GM23338 (cell line): ENCODE measurements at regions not wholly inside any gene's neighbourhood (a gene's known extent, or its start where the extent isn't known, plus 50 kb on each side); places are given as distances from the start of the nearest gene placed in this dataset.
A peak's percentile ranks its signal among the peaks of the same experiment; 100 is the strongest.

ENCODE experiments used
- ATAC-seq: fragments of 200-7000 bp; cut with Tn5 transposase; 3 replicates; pipeline ENCODE4 v1.9.1; 2020
- DNase-seq: peaks from one replicate; pipeline ENCODE4 v3.0.0-alpha.2; 2015; ENCODE audit warnings: low spot score
- H2AFZ ChIP-seq: fragments of 200-600 bp; sonication (generic); 2 replicates; pipeline ENCODE4 v1.8.0; 2016; ENCODE audit warnings: antibody characterized with exemption, mild to moderate bottlenecking, moderate library complexity
- H3F3A ChIP-seq: fragments of 200-600 bp; sonication (generic); replicated peaks from 2 replicates; pipeline ENCODE4 v1.8.0; 2017; ENCODE audit warnings: antibody characterized with exemption, mixed run types, low read depth
- H3K27ac ChIP-seq: fragments of 200-600 bp; sonication (generic); 2 replicates; pipeline ENCODE4 v1.6.1; 2016; ENCODE audit warnings: low read depth
- H3K27me3 ChIP-seq: fragments of 200-600 bp; sonication (generic); 2 replicates; pipeline ENCODE4 v1.8.0; 2016; ENCODE audit warnings: mild to moderate bottlenecking, mixed run types, moderate library complexity; ENCODE audit not compliant: insufficient read depth
- H3K36me3 ChIP-seq: fragments of 200-600 bp; sonication (generic); 2 replicates; pipeline ENCODE4 v1.8.0; 2016; ENCODE audit warnings: mild to moderate bottlenecking; ENCODE audit not compliant: insufficient read depth
- H3K4me1 ChIP-seq: fragments of 200-600 bp; sonication (generic); 2 replicates; pipeline ENCODE4 v1.8.0; 2016; ENCODE audit warnings: mild to moderate bottlenecking, moderate library complexity; ENCODE audit not compliant: insufficient read depth
- H3K4me2 ChIP-seq: fragments of 200-600 bp; sonication (generic); 2 replicates; pipeline ENCODE4 v1.7.1; 2017; ENCODE audit warnings: mixed run types
- H3K4me3 ChIP-seq: fragments of 200-600 bp; sonication (generic); 2 replicates; pipeline ENCODE4 v1.6.1; 2016; ENCODE audit warnings: mixed run types
- H3K79me2 ChIP-seq: fragments of 200-600 bp; sonication (generic); replicated peaks from 2 replicates; pipeline ENCODE4 v1.8.0; 2017; ENCODE audit warnings: mild to moderate bottlenecking; ENCODE audit not compliant: insufficient read depth
- H3K9me2 ChIP-seq: fragments of 200-600 bp; sonication (generic); 2 replicates; pipeline ENCODE4 v1.8.0; 2017; ENCODE audit not compliant: insufficient read depth
- H4K20me1 ChIP-seq: fragments of 200-600 bp; sonication (generic); replicated peaks from 2 replicates; pipeline ENCODE4 v1.8.0; 2017; ENCODE audit warnings: mild to moderate bottlenecking; ENCODE audit not compliant: insufficient read depth
- H3K27ac Mint-ChIP-seq: 2 replicates; pipeline ENCODE4 v1.8.0; 2020; ENCODE audit warnings: inconsistent platforms, mild to moderate bottlenecking, moderate library complexity, mixed read lengths
- H3K27me3 Mint-ChIP-seq: 3 replicates; pipeline ENCODE4 v1.8.0; 2022; ENCODE audit warnings: low read depth, mild to moderate bottlenecking, moderate library complexity, mixed read lengths, inconsistent platforms; ENCODE audit not compliant: insufficient read depth, poor library complexity
- H3K36me3 Mint-ChIP-seq: 3 replicates; pipeline ENCODE4 v1.8.0; 2021; ENCODE audit warnings: low read depth, mild to moderate bottlenecking, inconsistent platforms, moderate library complexity, mixed read lengths
- H3K4me1 Mint-ChIP-seq: 3 replicates; pipeline ENCODE4 v1.8.0; 2020; ENCODE audit warnings: mild to moderate bottlenecking, inconsistent platforms, mixed read lengths
- H3K4me3 Mint-ChIP-seq: 3 replicates; pipeline ENCODE4 v1.8.0; 2021; ENCODE audit warnings: moderate library complexity, mild to moderate bottlenecking, inconsistent platforms, mixed read lengths
- H3K9me3 Mint-ChIP-seq: 3 replicates; pipeline ENCODE4 v1.8.0; 2020; ENCODE audit warnings: moderate library complexity, mild to moderate bottlenecking, inconsistent platforms, mixed read lengths
- CREB1 ChIP-seq: fragments of 250-450 bp; sonication (Bioruptor Pico); IDR thresholded peaks from 2 replicates; pipeline ENCODE4 v1.5.0; 2020; ENCODE audit warnings: low read depth, mild to moderate bottlenecking, moderate library complexity
- EZH2 ChIP-seq: fragments of 200-600 bp; sonication (generic); IDR thresholded peaks from one replicate; pipeline ENCODE4 v1.8.0; 2017; ENCODE audit warnings: antibody characterized with exemption, mild to moderate bottlenecking, low read depth; ENCODE audit not compliant: unreplicated experiment
- EZH2phosphoT487 ChIP-seq: fragments of 200-600 bp; sonication (generic); IDR thresholded peaks from one replicate; pipeline ENCODE4 v1.8.1; 2018; ENCODE audit warnings: antibody characterized with exemption; ENCODE audit not compliant: unreplicated experiment
- JUNB ChIP-seq: IDR thresholded peaks from one replicate; pipeline ENCODE4 v1.6.1; 2016; ENCODE audit warnings: antibody characterized with exemption; ENCODE audit not compliant: unreplicated experiment
- NANOG ChIP-seq: IDR thresholded peaks from 2 replicates; pipeline ENCODE4 v1.6.1; 2016; ENCODE audit warnings: antibody characterized with exemption, borderline replicate concordance
- POLR2AphosphoS5 ChIP-seq: IDR thresholded peaks from 2 replicates; pipeline ENCODE4 v1.6.1; 2016; ENCODE audit warnings: antibody characterized with exemption, low read depth
- STAT1 ChIP-seq: IDR thresholded peaks from one replicate; pipeline ENCODE4 v1.6.1; 2016; ENCODE audit warnings: antibody characterized with exemption; ENCODE audit not compliant: unreplicated experiment
- ZNF114 ChIP-seq: fragments of 250-450 bp; sonication (Bioruptor Pico); IDR thresholded peaks from 2 replicates; pipeline ENCODE4 v1.5.0; 2020; ENCODE audit warnings: mild to moderate bottlenecking, moderate library complexity
- ZNF331 ChIP-seq: fragments of 250-450 bp; sonication (Bioruptor Pico); IDR thresholded peaks from 2 replicates; pipeline ENCODE4 v1.5.0; 2020; ENCODE audit warnings: low read depth, mild to moderate bottlenecking, moderate library complexity
- TF ChIP-seq, protein P1 (sequence below): IDR thresholded peaks from one replicate; pipeline ENCODE4 v1.6.1; 2018; ENCODE audit warnings: antibody characterized with exemption; ENCODE audit not compliant: unreplicated experiment
- TF ChIP-seq, protein P2 (sequence below), 2 experiments: fragments of 200-600 bp in 1 of 2; sonication (generic) in 1 of 2; conservative IDR thresholded peaks; 2 replicates each; pipeline versions ENCODE4 v1.5.1 to v1.6.1; 2016 to 2017; ENCODE audit warnings: antibody characterized with exemption in 2 of 2, low read depth in 2 of 2, mild to moderate bottlenecking in 2 of 2, moderate library complexity in 1 of 2
- TF ChIP-seq, protein P3 (sequence below): IDR thresholded peaks from 2 replicates; pipeline ENCODE4 v1.6.1; 2016; ENCODE audit warnings: antibody characterized with exemption
- TF ChIP-seq, protein P4 (sequence below): fragments of 250-450 bp; sonication (Bioruptor Pico); IDR thresholded peaks from 2 replicates; pipeline ENCODE4 v1.5.0; 2020; ENCODE audit warnings: mild to moderate bottlenecking, moderate library complexity

DNA sequence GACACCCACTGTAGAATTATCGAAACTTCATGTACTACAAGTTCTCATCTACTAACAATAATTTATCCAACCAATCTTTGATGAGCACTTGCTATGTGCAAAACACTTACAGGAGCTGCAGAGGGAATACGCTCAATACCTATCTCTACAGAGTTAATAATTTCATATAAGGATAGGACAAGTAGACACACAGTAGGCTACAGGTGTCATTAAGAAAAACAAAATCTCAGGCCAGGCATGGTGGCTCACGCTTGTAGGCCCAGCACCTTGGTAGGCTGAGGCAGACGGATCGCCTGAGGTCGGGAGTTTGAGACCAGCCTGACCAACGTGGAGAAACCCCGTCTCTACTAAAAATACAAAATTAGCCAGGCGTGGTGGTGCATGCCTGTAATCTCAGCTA is 91.3 kb upstream of the PLEKHM1 start:
- H3K4me1 ChIP-seq: peaks cover 28% of the 10 kb centered on the region
- H3K4me3 Mint-ChIP-seq: no peak overlapping the region
- H3K36me3 ChIP-seq: peaks cover 9% of the 10 kb centered on the region
- peaks cover 19% of the 10 kb centered on the region for H3K27me3 Mint-ChIP-seq
- H3K27ac ChIP-seq: peak overlapping the region; percentile 26; the same call in 1 of the 2 replicates
- ATAC-seq (no peak), DNase-seq (no peak)
- peaks cover 14% of the 10 kb centered on the region for H3K9me3 Mint-ChIP-seq
- no peaks in the 10 kb centered on the region for H3K9me2 ChIP-seq
- H3K27me3 ChIP-seq: peaks cover 3% of the 10 kb centered on the region; the same call in 1 of the 2 replicates
- no peak for TF ChIP-seq ZNF114
- TF ChIP-seq, protein P1, sequence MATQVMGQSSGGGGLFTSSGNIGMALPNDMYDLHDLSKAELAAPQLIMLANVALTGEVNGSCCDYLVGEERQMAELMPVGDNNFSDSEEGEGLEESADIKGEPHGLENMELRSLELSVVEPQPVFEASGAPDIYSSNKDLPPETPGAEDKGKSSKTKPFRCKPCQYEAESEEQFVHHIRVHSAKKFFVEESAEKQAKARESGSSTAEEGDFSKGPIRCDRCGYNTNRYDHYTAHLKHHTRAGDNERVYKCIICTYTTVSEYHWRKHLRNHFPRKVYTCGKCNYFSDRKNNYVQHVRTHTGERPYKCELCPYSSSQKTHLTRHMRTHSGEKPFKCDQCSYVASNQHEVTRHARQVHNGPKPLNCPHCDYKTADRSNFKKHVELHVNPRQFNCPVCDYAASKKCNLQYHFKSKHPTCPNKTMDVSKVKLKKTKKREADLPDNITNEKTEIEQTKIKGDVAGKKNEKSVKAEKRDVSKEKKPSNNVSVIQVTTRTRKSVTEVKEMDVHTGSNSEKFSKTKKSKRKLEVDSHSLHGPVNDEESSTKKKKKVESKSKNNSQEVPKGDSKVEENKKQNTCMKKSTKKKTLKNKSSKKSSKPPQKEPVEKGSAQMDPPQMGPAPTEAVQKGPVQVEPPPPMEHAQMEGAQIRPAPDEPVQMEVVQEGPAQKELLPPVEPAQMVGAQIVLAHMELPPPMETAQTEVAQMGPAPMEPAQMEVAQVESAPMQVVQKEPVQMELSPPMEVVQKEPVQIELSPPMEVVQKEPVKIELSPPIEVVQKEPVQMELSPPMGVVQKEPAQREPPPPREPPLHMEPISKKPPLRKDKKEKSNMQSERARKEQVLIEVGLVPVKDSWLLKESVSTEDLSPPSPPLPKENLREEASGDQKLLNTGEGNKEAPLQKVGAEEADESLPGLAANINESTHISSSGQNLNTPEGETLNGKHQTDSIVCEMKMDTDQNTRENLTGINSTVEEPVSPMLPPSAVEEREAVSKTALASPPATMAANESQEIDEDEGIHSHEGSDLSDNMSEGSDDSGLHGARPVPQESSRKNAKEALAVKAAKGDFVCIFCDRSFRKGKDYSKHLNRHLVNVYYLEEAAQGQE: no peak
- no peak for TF ChIP-seq EZH2phosphoT487
- TF ChIP-seq, protein P2, sequence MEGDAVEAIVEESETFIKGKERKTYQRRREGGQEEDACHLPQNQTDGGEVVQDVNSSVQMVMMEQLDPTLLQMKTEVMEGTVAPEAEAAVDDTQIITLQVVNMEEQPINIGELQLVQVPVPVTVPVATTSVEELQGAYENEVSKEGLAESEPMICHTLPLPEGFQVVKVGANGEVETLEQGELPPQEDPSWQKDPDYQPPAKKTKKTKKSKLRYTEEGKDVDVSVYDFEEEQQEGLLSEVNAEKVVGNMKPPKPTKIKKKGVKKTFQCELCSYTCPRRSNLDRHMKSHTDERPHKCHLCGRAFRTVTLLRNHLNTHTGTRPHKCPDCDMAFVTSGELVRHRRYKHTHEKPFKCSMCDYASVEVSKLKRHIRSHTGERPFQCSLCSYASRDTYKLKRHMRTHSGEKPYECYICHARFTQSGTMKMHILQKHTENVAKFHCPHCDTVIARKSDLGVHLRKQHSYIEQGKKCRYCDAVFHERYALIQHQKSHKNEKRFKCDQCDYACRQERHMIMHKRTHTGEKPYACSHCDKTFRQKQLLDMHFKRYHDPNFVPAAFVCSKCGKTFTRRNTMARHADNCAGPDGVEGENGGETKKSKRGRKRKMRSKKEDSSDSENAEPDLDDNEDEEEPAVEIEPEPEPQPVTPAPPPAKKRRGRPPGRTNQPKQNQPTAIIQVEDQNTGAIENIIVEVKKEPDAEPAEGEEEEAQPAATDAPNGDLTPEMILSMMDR (conservative IDR thresholded peaks at IDR 0.05; ENCODE audit: low read depth in 2 of 2): no peak
- TF ChIP-seq EZH2: no peak
- no peak for TF ChIP-seq ZNF331 (CRISPR knock-in tag)
- TF ChIP-seq STAT1: no peak
- no peak for TF ChIP-seq JUNB
- no peak for TF ChIP-seq POLR2AphosphoS5
- TF ChIP-seq CREB1 (CRISPR knock-in tag): no peak
- TF ChIP-seq NANOG: no peak
- TF ChIP-seq, protein P3, sequence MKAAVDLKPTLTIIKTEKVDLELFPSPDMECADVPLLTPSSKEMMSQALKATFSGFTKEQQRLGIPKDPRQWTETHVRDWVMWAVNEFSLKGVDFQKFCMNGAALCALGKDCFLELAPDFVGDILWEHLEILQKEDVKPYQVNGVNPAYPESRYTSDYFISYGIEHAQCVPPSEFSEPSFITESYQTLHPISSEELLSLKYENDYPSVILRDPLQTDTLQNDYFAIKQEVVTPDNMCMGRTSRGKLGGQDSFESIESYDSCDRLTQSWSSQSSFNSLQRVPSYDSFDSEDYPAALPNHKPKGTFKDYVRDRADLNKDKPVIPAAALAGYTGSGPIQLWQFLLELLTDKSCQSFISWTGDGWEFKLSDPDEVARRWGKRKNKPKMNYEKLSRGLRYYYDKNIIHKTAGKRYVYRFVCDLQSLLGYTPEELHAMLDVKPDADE: no peak
- TF ChIP-seq, protein P4, sequence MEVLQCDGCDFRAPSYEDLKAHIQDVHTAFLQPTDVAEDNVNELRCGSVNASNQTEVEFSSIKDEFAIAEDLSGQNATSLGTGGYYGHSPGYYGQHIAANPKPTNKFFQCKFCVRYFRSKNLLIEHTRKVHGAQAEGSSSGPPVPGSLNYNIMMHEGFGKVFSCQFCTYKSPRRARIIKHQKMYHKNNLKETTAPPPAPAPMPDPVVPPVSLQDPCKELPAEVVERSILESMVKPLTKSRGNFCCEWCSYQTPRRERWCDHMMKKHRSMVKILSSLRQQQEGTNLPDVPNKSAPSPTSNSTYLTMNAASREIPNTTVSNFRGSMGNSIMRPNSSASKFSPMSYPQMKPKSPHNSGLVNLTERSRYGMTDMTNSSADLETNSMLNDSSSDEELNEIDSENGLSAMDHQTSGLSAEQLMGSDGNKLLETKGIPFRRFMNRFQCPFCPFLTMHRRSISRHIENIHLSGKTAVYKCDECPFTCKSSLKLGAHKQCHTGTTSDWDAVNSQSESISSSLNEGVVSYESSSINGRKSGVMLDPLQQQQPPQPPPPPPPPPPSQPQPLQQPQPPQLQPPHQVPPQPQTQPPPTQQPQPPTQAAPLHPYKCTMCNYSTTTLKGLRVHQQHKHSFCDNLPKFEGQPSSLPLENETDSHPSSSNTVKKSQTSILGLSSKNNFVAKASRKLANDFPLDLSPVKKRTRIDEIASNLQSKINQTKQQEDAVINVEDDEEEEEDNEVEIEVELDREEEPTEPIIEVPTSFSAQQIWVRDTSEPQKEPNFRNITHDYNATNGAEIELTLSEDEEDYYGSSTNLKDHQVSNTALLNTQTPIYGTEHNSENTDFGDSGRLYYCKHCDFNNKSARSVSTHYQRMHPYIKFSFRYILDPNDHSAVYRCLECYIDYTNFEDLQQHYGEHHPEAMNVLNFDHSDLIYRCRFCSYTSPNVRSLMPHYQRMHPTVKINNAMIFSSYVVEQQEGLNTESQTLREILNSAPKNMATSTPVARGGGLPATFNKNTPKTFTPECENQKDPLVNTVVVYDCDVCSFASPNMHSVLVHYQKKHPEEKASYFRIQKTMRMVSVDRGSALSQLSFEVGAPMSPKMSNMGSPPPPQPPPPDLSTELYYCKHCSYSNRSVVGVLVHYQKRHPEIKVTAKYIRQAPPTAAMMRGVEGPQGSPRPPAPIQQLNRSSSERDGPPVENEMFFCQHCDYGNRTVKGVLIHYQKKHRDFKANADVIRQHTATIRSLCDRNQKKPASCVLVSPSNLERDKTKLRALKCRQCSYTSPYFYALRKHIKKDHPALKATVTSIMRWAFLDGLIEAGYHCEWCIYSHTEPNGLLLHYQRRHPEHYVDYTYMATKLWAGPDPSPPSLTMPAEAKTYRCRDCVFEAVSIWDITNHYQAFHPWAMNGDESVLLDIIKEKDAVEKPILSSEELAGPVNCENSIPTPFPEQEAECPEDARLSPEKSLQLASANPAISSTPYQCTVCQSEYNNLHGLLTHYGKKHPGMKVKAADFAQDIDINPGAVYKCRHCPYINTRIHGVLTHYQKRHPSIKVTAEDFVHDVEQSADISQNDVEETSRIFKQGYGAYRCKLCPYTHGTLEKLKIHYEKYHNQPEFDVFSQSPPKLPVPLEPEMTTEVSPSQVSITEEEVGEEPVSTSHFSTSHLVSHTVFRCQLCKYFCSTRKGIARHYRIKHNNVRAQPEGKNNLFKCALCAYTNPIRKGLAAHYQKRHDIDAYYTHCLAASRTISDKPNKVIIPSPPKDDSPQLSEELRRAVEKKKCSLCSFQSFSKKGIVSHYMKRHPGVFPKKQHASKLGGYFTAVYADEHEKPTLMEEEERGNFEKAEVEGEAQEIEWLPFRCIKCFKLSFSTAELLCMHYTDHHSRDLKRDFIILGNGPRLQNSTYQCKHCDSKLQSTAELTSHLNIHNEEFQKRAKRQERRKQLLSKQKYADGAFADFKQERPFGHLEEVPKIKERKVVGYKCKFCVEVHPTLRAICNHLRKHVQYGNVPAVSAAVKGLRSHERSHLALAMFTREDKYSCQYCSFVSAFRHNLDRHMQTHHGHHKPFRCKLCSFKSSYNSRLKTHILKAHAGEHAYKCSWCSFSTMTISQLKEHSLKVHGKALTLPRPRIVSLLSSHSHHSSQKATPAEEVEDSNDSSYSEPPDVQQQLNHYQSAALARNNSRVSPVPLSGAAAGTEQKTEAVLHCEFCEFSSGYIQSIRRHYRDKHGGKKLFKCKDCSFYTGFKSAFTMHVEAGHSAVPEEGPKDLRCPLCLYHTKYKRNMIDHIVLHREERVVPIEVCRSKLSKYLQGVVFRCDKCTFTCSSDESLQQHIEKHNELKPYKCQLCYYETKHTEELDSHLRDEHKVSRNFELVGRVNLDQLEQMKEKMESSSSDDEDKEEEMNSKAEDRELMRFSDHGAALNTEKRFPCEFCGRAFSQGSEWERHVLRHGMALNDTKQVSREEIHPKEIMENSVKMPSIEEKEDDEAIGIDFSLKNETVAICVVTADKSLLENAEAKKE: no peak
- H2AFZ ChIP-seq: no peak overlapping the region
- H4K20me1 ChIP-seq: peaks cover 47% of the 10 kb centered on the region
- peaks cover 4% of the 10 kb centered on the region; the same call in 1 of the 2 replicates for H3F3A ChIP-seq
- H3K4me2 ChIP-seq: no peak overlapping the region
- H3K4me3 ChIP-seq: no peak overlapping the region
- peaks cover 30% of the 10 kb centered on the region for H3K36me3 Mint-ChIP-seq
- H3K27ac Mint-ChIP-seq: no peak overlapping the region
- peaks cover 76% of the 10 kb centered on the region for H3K79me2 ChIP-seq
- peaks cover 34% of the 10 kb centered on the region for H3K4me1 Mint-ChIP-seq
